ENCODE measurements at regions not wholly inside any gene's neighbourhood (a gene's known extent, or its start where the extent isn't known, plus 50 kb on each side); places are given as distances from the start of the nearest gene placed in this dataset.

DNA sequence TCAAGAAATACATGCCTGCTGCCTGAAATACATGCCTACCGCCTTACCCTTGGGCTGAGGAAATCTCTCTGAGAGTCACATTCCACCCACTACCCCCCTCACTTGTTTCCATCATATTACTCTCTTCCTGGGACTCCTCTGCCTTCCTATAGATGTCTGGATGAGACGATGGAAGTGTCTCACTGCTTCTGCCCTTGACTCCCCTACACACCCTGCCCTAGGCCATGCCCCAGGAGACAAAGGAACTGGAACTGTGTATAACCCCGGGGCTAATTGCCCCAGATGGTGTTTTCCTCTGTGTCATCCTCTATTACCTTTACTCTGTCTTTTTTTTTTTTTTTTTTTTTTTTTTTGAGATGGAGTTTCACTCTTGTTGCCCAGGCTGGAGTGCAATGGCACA, 102.0 kb downstream of the GTPBP8 start:
- ATAC-seq = no peak
- H3K4me3 Mint-ChIP-seq = no peak overlapping the region
- POLR2A ChIA-PET = no interaction called here
- intact Hi-C loops (cut with micrococcal nuclease) = no loop called here
- CTCF ChIA-PET = no interaction called here
- no peak overlapping the region for H3K27ac Mint-ChIP-seq
- no peaks in the 10 kb centered on the region for H3K9me3 Mint-ChIP-seq
- DNase-seq = no peak
- no peaks in the 10 kb centered on the region for H3K27me3 Mint-ChIP-seq
- TF ChIP-seq, protein P1, sequence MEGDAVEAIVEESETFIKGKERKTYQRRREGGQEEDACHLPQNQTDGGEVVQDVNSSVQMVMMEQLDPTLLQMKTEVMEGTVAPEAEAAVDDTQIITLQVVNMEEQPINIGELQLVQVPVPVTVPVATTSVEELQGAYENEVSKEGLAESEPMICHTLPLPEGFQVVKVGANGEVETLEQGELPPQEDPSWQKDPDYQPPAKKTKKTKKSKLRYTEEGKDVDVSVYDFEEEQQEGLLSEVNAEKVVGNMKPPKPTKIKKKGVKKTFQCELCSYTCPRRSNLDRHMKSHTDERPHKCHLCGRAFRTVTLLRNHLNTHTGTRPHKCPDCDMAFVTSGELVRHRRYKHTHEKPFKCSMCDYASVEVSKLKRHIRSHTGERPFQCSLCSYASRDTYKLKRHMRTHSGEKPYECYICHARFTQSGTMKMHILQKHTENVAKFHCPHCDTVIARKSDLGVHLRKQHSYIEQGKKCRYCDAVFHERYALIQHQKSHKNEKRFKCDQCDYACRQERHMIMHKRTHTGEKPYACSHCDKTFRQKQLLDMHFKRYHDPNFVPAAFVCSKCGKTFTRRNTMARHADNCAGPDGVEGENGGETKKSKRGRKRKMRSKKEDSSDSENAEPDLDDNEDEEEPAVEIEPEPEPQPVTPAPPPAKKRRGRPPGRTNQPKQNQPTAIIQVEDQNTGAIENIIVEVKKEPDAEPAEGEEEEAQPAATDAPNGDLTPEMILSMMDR (IDR thresholded peaks at IDR 0.05) = no peak
- H3K36me3 Mint-ChIP-seq (ENCODE audit: low read depth) = peaks cover 5% of the 10 kb centered on the region
- no peaks in the 10 kb centered on the region for H3K4me1 Mint-ChIP-seq (ENCODE audit: low read depth)

GRCh38 chr3:113094337-113095221, 103.8 kb downstream of the GTPBP8 start:
- intact Hi-C loops (cut with micrococcal nuclease) = no loop called here
- ChIA-PET POLR2A (interaction anchor here (0.6 kb wide), 1 partner anchor 122 kb away, joined by 3 read pairs; no protein-coding TSS in a partner anchor), CTCF (no interaction called here)
- Mint-ChIP-seq H3K36me3 (ENCODE audit: low read depth) (peaks cover under 1% of the 10 kb centered on the region), H3K4me1 (ENCODE audit: low read depth) (no peaks in the 10 kb centered on the region), H3K27ac (no peak overlapping the region), H3K4me3 (no peak overlapping the region), H3K9me3 (no peaks in the 10 kb centered on the region), H3K27me3 (no peaks in the 10 kb centered on the region)
- no peak for DNase-seq
- no peak for ATAC-seq
- TF ChIP-seq, protein P1 (IDR thresholded peaks at IDR 0.05) = no peak

GRCh38 chr3:113096188-113096892, 105.6 kb downstream of the GTPBP8 start:
- peaks cover 1% of the 10 kb centered on the region for H3K36me3 Mint-ChIP-seq (ENCODE audit: low read depth)
- ChIA-PET CTCF (no interaction called here), POLR2A (no interaction called here)
- no peak overlapping the region for H3K4me3 Mint-ChIP-seq
- no peak for DNase-seq
- no peaks in the 10 kb centered on the region for H3K4me1 Mint-ChIP-seq (ENCODE audit: low read depth)
- H3K27me3 Mint-ChIP-seq = no peaks in the 10 kb centered on the region
- ATAC-seq = no peak
- intact Hi-C loops (cut with micrococcal nuclease) = no loop called here
- H3K9me3 Mint-ChIP-seq = no peaks in the 10 kb centered on the region
- TF ChIP-seq, protein P1 (IDR thresholded peaks at IDR 0.05) = no peak
- no peak overlapping the region for H3K27ac Mint-ChIP-seq

DNA sequence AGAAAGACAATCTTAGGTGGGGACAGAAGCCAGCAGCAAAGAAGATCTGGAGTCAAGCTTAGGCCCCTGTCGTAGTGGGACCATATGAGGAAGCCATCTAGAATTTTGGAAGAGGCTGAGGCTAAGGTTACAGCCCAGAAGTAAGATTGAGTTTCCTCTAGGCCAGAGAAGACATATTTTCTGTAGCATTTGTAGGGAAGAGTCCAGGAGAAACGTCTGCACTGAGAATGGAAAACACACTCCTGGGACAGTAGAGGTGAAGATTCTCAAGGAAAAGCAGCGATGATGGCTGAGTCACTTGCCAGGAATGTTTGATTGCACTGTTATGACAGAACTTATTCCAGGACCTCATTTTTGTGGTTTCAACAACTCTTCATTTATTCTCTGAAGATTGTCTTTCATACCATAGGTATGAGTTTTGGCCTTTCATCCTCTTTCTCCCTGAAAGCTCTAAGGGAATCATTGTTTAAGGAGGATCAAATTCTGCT, 107.2 kb downstream of the GTPBP8 start:
- no peak for ATAC-seq

More for the DNA sequence above, 107.2 kb downstream of the GTPBP8 start:
- no peaks in the 10 kb centered on the region for H3K4me1 Mint-ChIP-seq (ENCODE audit: low read depth)
- ChIA-PET POLR2A (no interaction called here), CTCF (no interaction called here)
- no peak overlapping the region for H3K4me3 Mint-ChIP-seq
- intact Hi-C loops (cut with micrococcal nuclease) = no loop called here
- no peaks in the 10 kb centered on the region for H3K27me3 Mint-ChIP-seq
- peaks cover 5% of the 10 kb centered on the region for H3K36me3 Mint-ChIP-seq (ENCODE audit: low read depth)
- no peaks in the 10 kb centered on the region for H3K9me3 Mint-ChIP-seq
- no peak overlapping the region for H3K27ac Mint-ChIP-seq
- DNase-seq = no peak
- TF ChIP-seq, protein P1 (IDR thresholded peaks at IDR 0.05) = no peak
